MM.1S (cell line): ENCODE measurements at regions not wholly inside any gene's neighbourhood (a gene's known extent, or its start where the extent isn't known, plus 50 kb on each side); places are given as distances from the start of the nearest gene placed in this dataset.
"Not testable (repeated sequence)": the region's sequence is repeated elsewhere in the genome, so short reads cannot be mapped to it uniquely, and the experiment has no call there.

Experiments
- DNase-seq: peaks from one replicate; pipeline ENCODE4 v3.0.0-alpha.2; 2015
- H2AFZ ChIP-seq: fragments of 300-600 bp; sonication (generic); 2 replicates; pipeline ENCODE4 v1.6.0; 2016; ENCODE audit warnings: antibody characterized with exemption, low read length
- H3F3A ChIP-seq: fragments of 300-600 bp; sonication (generic); 2 replicates; pipeline ENCODE4 v1.6.1; 2016; ENCODE audit warnings: mild to moderate bottlenecking, antibody characterized with exemption, low read length, moderate library complexity, mixed read lengths; ENCODE audit not compliant: insufficient read depth
- H3K27ac ChIP-seq: fragments of 300-600 bp; sonication (generic); 2 replicates; pipeline ENCODE4 v1.5.1; 2016; ENCODE audit warnings: mild to moderate bottlenecking, low read length
- H3K27me3 ChIP-seq: fragments of 300-600 bp; sonication (generic); replicated peaks from 2 replicates; pipeline ENCODE4 v1.6.0; 2016; ENCODE audit warnings: low read length; ENCODE audit not compliant: insufficient read depth
- H3K36me3 ChIP-seq: fragments of 300-600 bp; sonication (generic); replicated peaks from 2 replicates; pipeline ENCODE4 v1.6.1; 2016; ENCODE audit warnings: mild to moderate bottlenecking, low read length, mixed read lengths; ENCODE audit not compliant: insufficient read depth
- H3K4me1 ChIP-seq: fragments of 300-600 bp; sonication (generic); 2 replicates; pipeline ENCODE4 v1.6.1; 2016; ENCODE audit warnings: low read length, mixed read lengths
- H3K4me2 ChIP-seq: fragments of 300-600 bp; sonication (generic); 2 replicates; pipeline ENCODE4 v1.6.0; 2016; ENCODE audit warnings: low read depth, low read length
- H3K4me3 ChIP-seq: fragments of 300-600 bp; sonication (generic); 2 replicates; pipeline ENCODE4 v1.5.1; 2016; ENCODE audit warnings: low read length, mixed read lengths
- H3K79me2 ChIP-seq: fragments of 300-600 bp; sonication (generic); 2 replicates; pipeline ENCODE4 v1.6.1; 2016; ENCODE audit warnings: mixed run types, low read length, mixed read lengths
- H3K9ac ChIP-seq: fragments of 300-600 bp; sonication (generic); 2 replicates; pipeline ENCODE4 v1.6.1; 2016; ENCODE audit warnings: low read length, mixed read lengths
- H3K9me2 ChIP-seq: fragments of 300-600 bp; sonication (generic); replicated peaks from 2 replicates; pipeline ENCODE4 v1.6.1; 2016; ENCODE audit warnings: mild to moderate bottlenecking, low read length, mixed read lengths; ENCODE audit not compliant: insufficient read depth
- H3K9me3 ChIP-seq: fragments of 300-600 bp; sonication (generic); replicated peaks from 2 replicates; pipeline ENCODE4 v1.6.1; 2016; ENCODE audit warnings: mild to moderate bottlenecking, low read length, mixed read lengths; ENCODE audit not compliant: insufficient read depth
- H4K20me1 ChIP-seq: fragments of 300-600 bp; sonication (generic); 2 replicates; pipeline ENCODE4 v1.6.1; 2016; ENCODE audit warnings: mild to moderate bottlenecking, low read length, moderate library complexity, mixed read lengths; ENCODE audit not compliant: insufficient read depth
- EZH2 ChIP-seq: fragments of 300-600 bp; sonication (generic); optimal IDR thresholded peaks from 2 replicates; pipeline ENCODE3; 2017; ENCODE audit warnings: low read depth, mild to moderate bottlenecking, antibody characterized with exemption, low read length, mixed read lengths
- EZH2phosphoT487 ChIP-seq: fragments of 300-600 bp; sonication (generic); IDR thresholded peaks from 2 replicates; pipeline ENCODE4 v1.6.1; 2018; ENCODE audit warnings: antibody characterized with exemption, low read length
- TF ChIP-seq, protein P1 (sequence below): fragments of 300-600 bp; sonication (generic); IDR thresholded peaks from 2 replicates; pipeline ENCODE4 v1.5.1; 2016; ENCODE audit warnings: antibody characterized with exemption, low read length, mixed read lengths

DNA sequence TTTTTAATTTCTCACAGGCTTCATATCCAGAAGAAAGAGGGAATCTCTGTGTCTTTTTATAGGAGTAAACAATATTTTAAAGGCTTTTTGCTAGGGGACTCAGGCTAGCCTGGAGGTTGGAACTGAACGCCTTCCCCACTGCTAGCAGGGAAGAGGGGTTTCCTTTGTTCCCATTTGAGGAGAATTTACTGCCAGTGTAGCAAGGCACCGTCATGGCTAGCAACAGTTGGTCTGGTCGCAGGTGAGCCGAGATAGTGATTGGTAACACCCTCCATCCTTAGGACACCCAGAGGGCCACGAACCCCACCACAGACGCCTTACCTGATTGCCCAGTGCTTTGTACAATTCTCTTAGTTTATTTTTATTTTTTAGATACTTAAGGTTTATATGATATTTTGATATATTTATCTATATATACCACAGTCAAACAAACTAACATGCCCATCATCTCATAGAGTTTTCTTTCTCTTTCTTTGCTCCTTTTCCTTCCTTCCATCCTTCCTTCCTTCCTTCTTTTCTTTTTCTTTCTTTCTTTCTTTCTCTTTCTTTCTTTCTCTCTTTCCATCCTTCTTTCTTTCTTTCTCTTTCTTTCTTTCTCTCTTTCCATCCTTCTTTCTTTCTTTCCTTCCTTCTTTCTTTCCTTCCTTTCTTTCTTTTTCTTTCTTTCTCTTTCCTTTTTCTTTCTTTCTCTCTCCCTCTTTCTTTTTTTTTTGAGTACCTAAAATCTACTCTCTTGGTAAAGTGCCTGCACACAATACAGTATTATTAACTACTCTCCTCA is 219.0 kb upstream of the AKR1E2 start:
- H3K27me3 ChIP-seq = no peaks in the 10 kb centered on the region
- no peak for DNase-seq
- H3K79me2 ChIP-seq = no peaks in the 10 kb centered on the region
- no peaks in the 10 kb centered on the region for H3K9me3 ChIP-seq
- H3K4me1 ChIP-seq = no peaks in the 10 kb centered on the region
- H2AFZ ChIP-seq = no peak overlapping the region
- H3K9ac ChIP-seq = no peak overlapping the region
- no peaks in the 10 kb centered on the region for H4K20me1 ChIP-seq
- no peak overlapping the region for H3K4me2 ChIP-seq
- H3F3A ChIP-seq = no peaks in the 10 kb centered on the region
- H3K9me2 ChIP-seq = no peaks in the 10 kb centered on the region
- TF ChIP-seq, protein P1, sequence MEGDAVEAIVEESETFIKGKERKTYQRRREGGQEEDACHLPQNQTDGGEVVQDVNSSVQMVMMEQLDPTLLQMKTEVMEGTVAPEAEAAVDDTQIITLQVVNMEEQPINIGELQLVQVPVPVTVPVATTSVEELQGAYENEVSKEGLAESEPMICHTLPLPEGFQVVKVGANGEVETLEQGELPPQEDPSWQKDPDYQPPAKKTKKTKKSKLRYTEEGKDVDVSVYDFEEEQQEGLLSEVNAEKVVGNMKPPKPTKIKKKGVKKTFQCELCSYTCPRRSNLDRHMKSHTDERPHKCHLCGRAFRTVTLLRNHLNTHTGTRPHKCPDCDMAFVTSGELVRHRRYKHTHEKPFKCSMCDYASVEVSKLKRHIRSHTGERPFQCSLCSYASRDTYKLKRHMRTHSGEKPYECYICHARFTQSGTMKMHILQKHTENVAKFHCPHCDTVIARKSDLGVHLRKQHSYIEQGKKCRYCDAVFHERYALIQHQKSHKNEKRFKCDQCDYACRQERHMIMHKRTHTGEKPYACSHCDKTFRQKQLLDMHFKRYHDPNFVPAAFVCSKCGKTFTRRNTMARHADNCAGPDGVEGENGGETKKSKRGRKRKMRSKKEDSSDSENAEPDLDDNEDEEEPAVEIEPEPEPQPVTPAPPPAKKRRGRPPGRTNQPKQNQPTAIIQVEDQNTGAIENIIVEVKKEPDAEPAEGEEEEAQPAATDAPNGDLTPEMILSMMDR = no peak
- no peak overlapping the region for H3K4me3 ChIP-seq
- H3K27ac ChIP-seq = no peak overlapping the region
- H3K36me3 ChIP-seq = no peaks in the 10 kb centered on the region

DNA sequence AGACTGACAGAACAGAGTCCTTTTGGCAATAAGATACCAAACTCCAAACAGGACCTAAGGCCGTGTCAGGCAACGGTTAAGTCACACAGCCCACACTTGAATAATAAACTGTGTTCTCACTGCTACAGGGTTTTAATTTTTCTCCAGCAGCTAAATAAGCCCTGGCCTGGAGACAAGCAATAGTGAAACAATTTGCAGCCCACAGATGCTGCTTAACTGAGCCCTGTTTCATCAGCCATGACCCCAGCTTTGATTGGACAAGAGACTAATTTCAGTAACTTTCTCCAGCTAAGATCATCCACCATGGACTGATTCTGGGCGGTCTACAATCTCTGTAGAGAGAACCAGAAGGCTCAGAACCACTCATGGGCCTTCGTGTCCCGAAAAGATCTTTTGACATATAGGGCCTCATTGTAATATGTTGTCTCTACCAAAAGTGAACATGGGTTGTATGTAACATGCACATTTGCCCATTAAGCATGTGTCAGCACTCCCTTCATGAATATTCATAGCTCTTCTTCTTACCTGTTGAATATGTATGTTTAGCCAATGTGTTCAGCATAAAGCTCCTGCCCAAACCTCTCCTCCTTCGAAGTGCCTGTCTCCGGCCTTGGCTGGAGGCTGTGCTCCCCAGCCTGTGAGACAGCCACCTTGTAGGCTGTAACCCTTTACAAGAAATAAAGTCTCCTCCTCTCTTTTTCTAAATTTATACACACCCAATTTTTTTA is 223.1 kb upstream of the AKR1E2 start:
- Histone ChIP-seq H3K4me3 (no peak overlapping the region), H3K9me2 (no peaks in the 10 kb centered on the region), H3K9ac (no peak overlapping the region), H3K9me3 (no peaks in the 10 kb centered on the region), H3K27me3 (no peaks in the 10 kb centered on the region), H3K4me1 (no peaks in the 10 kb centered on the region), H3F3A (no peaks in the 10 kb centered on the region), H4K20me1 (no peaks in the 10 kb centered on the region), H3K79me2 (no peaks in the 10 kb centered on the region), H3K27ac (no peak overlapping the region), H3K4me2 (no peak overlapping the region), H2AFZ (no peak overlapping the region), H3K36me3 (no peaks in the 10 kb centered on the region)
- no peak for TF ChIP-seq EZH2
- TF ChIP-seq EZH2phosphoT487 = no peak
- TF ChIP-seq, protein P1 = no peak
- DNase-seq = no peak

DNA sequence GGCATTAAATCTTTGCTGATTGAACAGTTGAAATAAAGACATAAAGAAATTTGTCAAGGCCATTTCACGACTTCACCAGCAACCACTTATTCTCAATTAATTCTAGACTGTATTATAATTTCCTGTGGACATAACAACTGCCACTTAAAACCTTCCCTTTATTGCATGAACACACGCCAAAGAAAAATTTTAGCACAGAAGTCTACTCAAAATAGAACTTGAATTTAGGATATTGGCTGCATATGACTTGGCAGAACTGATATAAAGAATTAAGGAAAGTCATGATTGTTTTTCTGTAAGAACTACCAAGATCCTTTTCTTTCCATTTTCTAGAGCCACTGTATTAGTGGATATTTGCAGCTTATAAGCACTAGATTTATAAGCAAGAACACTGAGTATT is 226.5 kb upstream of the AKR1E2 start:
- Histone ChIP-seq H2AFZ (no peak overlapping the region), H3K9me2 (no peaks in the 10 kb centered on the region), H3K36me3 (no peaks in the 10 kb centered on the region), H3K4me1 (no peaks in the 10 kb centered on the region), H3K27ac (no peak overlapping the region), H3K4me2 (no peak overlapping the region), H4K20me1 (no peaks in the 10 kb centered on the region), H3K9ac (no peak overlapping the region), H3K79me2 (no peaks in the 10 kb centered on the region), H3F3A (no peaks in the 10 kb centered on the region), H3K27me3 (no peaks in the 10 kb centered on the region), H3K4me3 (no peak overlapping the region), H3K9me3 (no peaks in the 10 kb centered on the region)
- DNase-seq = no peak
- TF ChIP-seq EZH2phosphoT487 (no peak), EZH2 (no peak)
- TF ChIP-seq, protein P1 = no peak

DNA sequence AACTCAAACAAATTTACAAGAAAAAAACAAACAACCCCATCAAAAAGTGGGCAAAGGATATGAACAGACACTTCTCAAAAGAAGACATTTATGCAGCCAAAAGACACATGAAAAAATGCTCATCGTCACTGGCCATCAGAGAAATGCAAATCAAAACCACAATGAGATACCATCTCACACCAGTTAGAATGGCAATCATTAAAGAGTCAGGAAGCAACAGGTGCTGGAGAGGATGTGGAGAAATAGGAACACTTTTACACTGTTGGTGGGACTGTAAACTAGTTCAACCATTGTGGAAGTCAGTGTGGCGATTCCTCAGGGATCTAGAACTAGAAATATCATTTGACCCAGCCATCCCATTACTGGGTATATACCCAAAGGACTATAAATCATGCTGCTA is 228.1 kb upstream of the AKR1E2 start:
- not testable (repeated sequence) for H3K27ac ChIP-seq, H3K4me2 ChIP-seq, DNase-seq, H3K36me3 ChIP-seq, H3K9me2 ChIP-seq, H3K27me3 ChIP-seq, H3K9me3 ChIP-seq, H3F3A ChIP-seq, H3K79me2 ChIP-seq, H2AFZ ChIP-seq, H3K4me3 ChIP-seq, H3K9ac ChIP-seq, H4K20me1 ChIP-seq, H3K4me1 ChIP-seq
